Erythroblast (primary cell): ENCODE measurements at regions not wholly inside any gene's neighbourhood (a gene's known extent, or its start where the extent isn't known, plus 50 kb on each side); places are given as distances from the start of the nearest gene placed in this dataset.
"Not testable (repeated sequence)": the region's sequence is repeated elsewhere in the genome, so short reads cannot be mapped to it uniquely, and the experiment has no call there.

Experiments used
- GATA1 ChIP-seq: IDR thresholded peaks from 2 replicates; pipeline ENCODE4 v1.6.1; 2011; ENCODE audit warnings: low read depth, mild to moderate bottlenecking, control low read depth, low read length, moderate library complexity
- POLR2A ChIP-seq: IDR thresholded peaks from 2 replicates; pipeline ENCODE4 v1.6.1; 2011; ENCODE audit warnings: mild to moderate bottlenecking, low read length

DNA sequence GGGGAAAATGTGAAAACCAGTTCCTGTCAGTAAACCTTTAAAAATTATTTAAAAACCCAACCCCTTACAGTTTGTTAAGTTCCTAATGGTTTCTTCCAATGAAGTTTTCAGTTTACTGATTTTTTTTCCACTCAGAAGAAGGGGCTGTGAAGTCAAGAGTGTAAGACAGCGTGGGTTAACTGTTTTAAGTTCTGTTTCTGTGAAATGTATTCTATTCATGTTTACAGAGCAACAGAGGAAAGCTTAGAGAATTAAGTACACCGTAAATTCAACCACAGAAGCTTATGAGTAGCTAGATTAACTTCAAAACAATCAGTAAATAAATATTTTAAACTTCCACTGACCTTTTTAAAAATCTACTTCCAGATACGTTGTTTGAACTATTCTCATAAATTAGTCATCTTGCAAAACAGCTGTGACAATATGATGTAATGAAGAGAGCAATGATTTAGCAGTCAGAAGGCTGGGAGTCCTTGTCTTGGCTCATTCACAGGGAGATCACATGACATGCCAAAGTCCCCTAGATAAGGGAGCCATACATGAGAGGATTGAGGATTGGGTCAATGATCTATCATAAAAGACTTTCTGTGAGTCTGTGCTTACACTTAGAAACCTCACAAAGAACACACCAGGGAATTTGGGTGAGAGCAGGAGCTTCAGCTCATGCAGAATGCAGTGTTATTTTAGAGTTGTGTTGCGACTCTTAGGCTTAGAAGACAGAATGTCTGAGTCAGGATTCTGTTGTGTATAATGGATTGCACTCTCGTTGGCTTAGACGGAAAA, 97.3 kb upstream of the ADORA2B start:
- TF ChIP-seq POLR2A, GATA1: not testable (repeated sequence)
